HFF-Myc (cell line): ENCODE measurements at regions not wholly inside any gene's neighbourhood (a gene's known extent, or its start where the extent isn't known, plus 50 kb on each side); places are given as distances from the start of the nearest gene placed in this dataset.

Source experiments
- DNase-seq: peaks from one replicate; pipeline ENCODE4 v3.0.0-alpha.2; 2011; ENCODE audit warnings: low read depth; ENCODE audit errors: extremely low read depth
- H3K4me3 ChIP-seq: replicated peaks from 2 replicates; pipeline ENCODE4 v1.5.1; 2011; ENCODE audit warnings: low read depth, mild to moderate bottlenecking, control low read depth, low read length
- TF ChIP-seq, protein P1 (sequence below): IDR thresholded peaks from 2 replicates; pipeline ENCODE4 v1.5.1; 2012; ENCODE audit warnings: mild to moderate bottlenecking, low read depth, low read length, control low read depth; ENCODE audit errors: missing control alignments

GRCh38 chr1:191643060-191643459 is 515.2 kb upstream of the RGS18 start:
- TF ChIP-seq, protein P1, sequence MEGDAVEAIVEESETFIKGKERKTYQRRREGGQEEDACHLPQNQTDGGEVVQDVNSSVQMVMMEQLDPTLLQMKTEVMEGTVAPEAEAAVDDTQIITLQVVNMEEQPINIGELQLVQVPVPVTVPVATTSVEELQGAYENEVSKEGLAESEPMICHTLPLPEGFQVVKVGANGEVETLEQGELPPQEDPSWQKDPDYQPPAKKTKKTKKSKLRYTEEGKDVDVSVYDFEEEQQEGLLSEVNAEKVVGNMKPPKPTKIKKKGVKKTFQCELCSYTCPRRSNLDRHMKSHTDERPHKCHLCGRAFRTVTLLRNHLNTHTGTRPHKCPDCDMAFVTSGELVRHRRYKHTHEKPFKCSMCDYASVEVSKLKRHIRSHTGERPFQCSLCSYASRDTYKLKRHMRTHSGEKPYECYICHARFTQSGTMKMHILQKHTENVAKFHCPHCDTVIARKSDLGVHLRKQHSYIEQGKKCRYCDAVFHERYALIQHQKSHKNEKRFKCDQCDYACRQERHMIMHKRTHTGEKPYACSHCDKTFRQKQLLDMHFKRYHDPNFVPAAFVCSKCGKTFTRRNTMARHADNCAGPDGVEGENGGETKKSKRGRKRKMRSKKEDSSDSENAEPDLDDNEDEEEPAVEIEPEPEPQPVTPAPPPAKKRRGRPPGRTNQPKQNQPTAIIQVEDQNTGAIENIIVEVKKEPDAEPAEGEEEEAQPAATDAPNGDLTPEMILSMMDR = no peak
- no peak for DNase-seq
- H3K4me3 ChIP-seq = no peak overlapping the region

GRCh38 chr1:191648939-191649338 is 509.3 kb upstream of the RGS18 start:
- TF ChIP-seq, protein P1 = no peak
- DNase-seq = no peak
- H3K4me3 ChIP-seq = no peak overlapping the region

GRCh38 chr1:191662051-191662450 is 496.2 kb upstream of the RGS18 start:
- no peak overlapping the region for H3K4me3 ChIP-seq
- no peak for DNase-seq
- TF ChIP-seq, protein P1 = no peak

DNA sequence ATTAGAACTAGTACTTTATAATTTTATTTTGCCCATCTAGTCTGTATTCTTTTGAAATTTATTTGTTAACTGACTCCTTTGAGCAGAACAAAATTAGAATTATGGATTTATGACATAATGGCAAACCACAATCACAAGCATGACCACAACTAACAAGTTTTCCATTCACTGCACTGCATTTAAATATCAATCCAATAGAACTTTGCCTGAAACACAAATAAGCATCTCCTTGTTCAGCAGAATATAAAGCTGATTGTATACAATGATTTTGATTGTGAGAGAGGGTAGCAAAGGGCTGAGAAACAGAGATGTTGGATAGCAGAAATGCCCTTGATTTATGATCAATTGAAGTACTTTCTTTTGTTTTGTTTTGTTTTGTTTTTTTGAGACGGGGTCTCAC is 495.5 kb upstream of the RGS18 start:
- TF ChIP-seq, protein P1 = no peak
- DNase-seq = no peak
- no peak overlapping the region for H3K4me3 ChIP-seq

- TF ChIP-seq, protein P1 = no peak
- no peak for DNase-seq
- H3K4me3 ChIP-seq = no peak overlapping the region
Measured at GRCh38 chr1:191668525-191668924, 489.7 kb upstream of the RGS18 start.

DNA sequence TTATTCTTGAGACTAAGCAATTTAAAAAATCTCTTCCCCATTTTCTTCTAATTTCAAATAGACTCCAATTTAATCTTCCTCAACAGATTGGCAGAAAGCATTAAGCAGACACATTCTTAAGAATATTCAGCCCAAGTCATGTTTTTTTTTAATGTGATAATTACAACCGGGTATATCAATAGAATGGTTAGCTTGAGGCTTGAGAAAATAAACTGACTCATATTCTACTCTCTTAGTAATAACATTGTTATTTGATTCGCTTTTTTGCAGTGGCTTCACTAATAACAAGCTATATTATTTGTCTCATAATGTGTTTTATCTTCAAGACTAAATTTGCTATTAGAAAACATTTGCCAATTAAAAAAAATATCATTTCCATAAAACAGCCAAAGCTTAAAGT is 488.6 kb upstream of the RGS18 start:
- no peak for DNase-seq
- TF ChIP-seq, protein P1 = no peak
- no peak overlapping the region for H3K4me3 ChIP-seq

GRCh38 chr1:191671236-191671635 is 487.0 kb upstream of the RGS18 start:
- no peak overlapping the region for H3K4me3 ChIP-seq
- TF ChIP-seq, protein P1 = no peak
- no peak for DNase-seq
